ENCODE measurements at regions not wholly inside any gene's neighbourhood (a gene's known extent, or its start where the extent isn't known, plus 50 kb on each side); places are given as distances from the start of the nearest gene placed in this dataset.

DNA sequence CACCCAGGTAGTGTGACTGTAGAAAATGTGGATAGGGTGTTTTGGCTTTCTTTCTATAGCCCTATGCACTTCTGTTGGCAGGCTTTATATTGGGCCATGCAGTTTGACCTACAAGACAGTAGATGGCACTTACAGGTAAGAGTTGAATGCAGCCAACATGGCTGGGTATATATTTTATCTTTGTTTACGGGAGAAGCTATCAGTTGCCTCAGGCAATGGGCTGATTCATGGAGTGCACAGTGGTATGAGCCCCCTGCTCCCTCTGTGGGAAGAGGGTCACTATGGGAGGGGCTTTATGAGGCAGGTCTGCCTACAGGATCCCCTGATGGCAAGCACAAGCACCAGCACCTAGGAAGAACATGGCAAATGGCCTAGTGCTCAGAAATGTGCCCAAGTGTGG is 301.2 kb upstream of the CDIN1 start:
- H3K18ac ChIP-seq (ENCODE audit: insufficient read length, low read depth, low read length): no peak overlapping the region
- Mint-ChIP-seq H3K4me1 (no peaks in the 10 kb centered on the region), H3K9me3 (peaks cover 15 to 19% of the 10 kb centered on the region in 2 experiments), H3K27me3 (ENCODE audit: low read depth) (peaks cover 41% of the 10 kb centered on the region), H3K27ac (no peak overlapping the region), H3K36me3 (ENCODE audit: insufficient read depth in 1 of 3, low read depth in 3 of 3) (peaks cover 2 to 15% (median 7%) of the 10 kb centered on the region in 3 experiments; a peak in 4 of 7 replicates), H3K4me3 (no peak overlapping the region)
- H2AK5ac ChIP-seq (ENCODE audit: insufficient read length, low read length): no peak overlapping the region
- no peaks in the 10 kb centered on the region for H3K23me2 ChIP-seq (ENCODE audit: insufficient read length, low read depth, low read length, poor library complexity, severe bottlenecking)
- H3K79me2 ChIP-seq (ENCODE audit: insufficient read depth, low read length): no peaks in the 10 kb centered on the region
- no peak overlapping the region for H4K91ac ChIP-seq (ENCODE audit: insufficient read length, low read depth, low read length)
- no peak overlapping the region for H3K4ac ChIP-seq (ENCODE audit: low read depth, low read length)
- no peak overlapping the region for H3K4me2 ChIP-seq (ENCODE audit: insufficient read depth, insufficient read length, low read length)
- H3K56ac ChIP-seq (ENCODE audit: insufficient read length, low read depth, low read length): no peak overlapping the region
- no peak overlapping the region for H3K23ac ChIP-seq (ENCODE audit: insufficient read length, low read depth, low read length)
- H3K9ac ChIP-seq (ENCODE audit: extremely low read depth, insufficient read length, low read length): no peak overlapping the region
- H2BK20ac ChIP-seq (ENCODE audit: low read depth, low read length, poor library complexity, severe bottlenecking): no peak overlapping the region
- no peaks in the 10 kb centered on the region for H3K4me1 ChIP-seq (ENCODE audit: insufficient read depth, low read length)
- no peak overlapping the region for H2AFZ ChIP-seq (ENCODE audit: low read length)
- no peak overlapping the region for H2BK15ac ChIP-seq (ENCODE audit: low read depth, low read length)
- H4K20me1 ChIP-seq (ENCODE audit: control insufficient read depth, insufficient read depth, insufficient read length): no peaks in the 10 kb centered on the region
- no peak overlapping the region for H2BK5ac ChIP-seq (ENCODE audit: insufficient read length, low read length)
- peak; percentile 32 for DNase-seq
- no peak overlapping the region for H3T11ph ChIP-seq (ENCODE audit: low read length)
- WGBS (ENCODE audit: extremely low coverage, insufficient read length, low lambda C conversion rate): no CpG with 5 or more reads among the region's 1 CpG
- H3K27ac ChIP-seq (ENCODE audit: insufficient read length, low read depth, low read length): no peak overlapping the region
- H2BK120ac ChIP-seq (ENCODE audit: low read depth, low read length, poor library complexity, severe bottlenecking): no peak overlapping the region
- no peak overlapping the region for H4K8ac ChIP-seq (replicated peaks; ENCODE audit: insufficient read length, low read depth, low read length)
- H3K9me3 ChIP-seq (ENCODE audit: control insufficient read depth, low read depth, low read length): peaks cover 9% of the 10 kb centered on the region
- H2BK12ac ChIP-seq (ENCODE audit: insufficient read length, low read depth, low read length): no peak overlapping the region
- no peaks in the 10 kb centered on the region for H3K79me1 ChIP-seq (ENCODE audit: insufficient read depth, low read depth, low read length, poor library complexity, severe bottlenecking)
- TF ChIP-seq, protein P1, sequence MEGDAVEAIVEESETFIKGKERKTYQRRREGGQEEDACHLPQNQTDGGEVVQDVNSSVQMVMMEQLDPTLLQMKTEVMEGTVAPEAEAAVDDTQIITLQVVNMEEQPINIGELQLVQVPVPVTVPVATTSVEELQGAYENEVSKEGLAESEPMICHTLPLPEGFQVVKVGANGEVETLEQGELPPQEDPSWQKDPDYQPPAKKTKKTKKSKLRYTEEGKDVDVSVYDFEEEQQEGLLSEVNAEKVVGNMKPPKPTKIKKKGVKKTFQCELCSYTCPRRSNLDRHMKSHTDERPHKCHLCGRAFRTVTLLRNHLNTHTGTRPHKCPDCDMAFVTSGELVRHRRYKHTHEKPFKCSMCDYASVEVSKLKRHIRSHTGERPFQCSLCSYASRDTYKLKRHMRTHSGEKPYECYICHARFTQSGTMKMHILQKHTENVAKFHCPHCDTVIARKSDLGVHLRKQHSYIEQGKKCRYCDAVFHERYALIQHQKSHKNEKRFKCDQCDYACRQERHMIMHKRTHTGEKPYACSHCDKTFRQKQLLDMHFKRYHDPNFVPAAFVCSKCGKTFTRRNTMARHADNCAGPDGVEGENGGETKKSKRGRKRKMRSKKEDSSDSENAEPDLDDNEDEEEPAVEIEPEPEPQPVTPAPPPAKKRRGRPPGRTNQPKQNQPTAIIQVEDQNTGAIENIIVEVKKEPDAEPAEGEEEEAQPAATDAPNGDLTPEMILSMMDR (conservative IDR thresholded peaks at IDR 0.05): peak; percentile 61; the same call in 2 of the 3 replicates
- no peak overlapping the region for H4K5ac ChIP-seq (ENCODE audit: insufficient read length, low read depth, low read length)
- H3K14ac ChIP-seq (ENCODE audit: insufficient read depth, low read length): no peak overlapping the region
- H3K27me3 ChIP-seq (ENCODE audit: insufficient read depth, low read length): no peaks in the 10 kb centered on the region

Data from H9 (cell line).